Activated CD8-positive, alpha-beta T cell treated with anti-CD3 and anti-CD28 coated beads for 36 hours (primary cell): ENCODE measurements at regions not wholly inside any gene's neighbourhood (a gene's known extent, or its start where the extent isn't known, plus 50 kb on each side); places are given as distances from the start of the nearest gene placed in this dataset.

ENCODE experiments used
- ATAC-seq: fragments of 200-7000 bp; cut with Tn5 transposase; one replicate; pipeline ENCODE4 v1.10.0; 2021; ENCODE audit warnings: mild to moderate bottlenecking, moderate library complexity
- CTCF ChIA-PET: fragments of 350-600 bp; sonication (Branson Sonifier 250); formaldehyde crosslinking; loops from one replicate; lab custom pipeline; 2021; ENCODE audit warnings: antibody characterized with exemption; lab: Charles Lee
- POLR2A ChIA-PET: fragments of 350-600 bp; sonication (Branson Sonifier 250); formaldehyde crosslinking; loops from one replicate; lab custom pipeline; 2021; ENCODE audit warnings: antibody characterized with exemption; lab: Charles Lee
- DNase-seq: peaks from one replicate; pipeline ENCODE4 v3.0.0-alpha.2; 2020
- H3K27ac Mint-ChIP-seq: one replicate; pipeline ENCODE4 v1.8.0; 2021; ENCODE audit warnings: mild to moderate bottlenecking, mixed read lengths
- H3K27me3 Mint-ChIP-seq: one replicate; pipeline ENCODE4 v1.8.0; 2021; ENCODE audit warnings: mixed read lengths
- H3K36me3 Mint-ChIP-seq: one replicate; pipeline ENCODE4 v1.8.0; 2021; ENCODE audit warnings: low read depth, mixed read lengths
- H3K4me1 Mint-ChIP-seq: one replicate; pipeline ENCODE4 v1.8.0; 2021; ENCODE audit warnings: low read depth, mixed read lengths
- H3K4me3 Mint-ChIP-seq: one replicate; pipeline ENCODE4 v1.8.0; 2021; ENCODE audit warnings: mild to moderate bottlenecking, moderate library complexity, mixed read lengths
- H3K9me3 Mint-ChIP-seq: one replicate; pipeline ENCODE4 v1.8.0; 2021; ENCODE audit warnings: mixed read lengths
- intact Hi-C: fragments of 100-400 bp; cut with micrococcal nuclease; formaldehyde crosslinking; loops from one replicate; pipeline ENCODE4 v1.10.0; 2022
- TF ChIP-seq, protein P1 (sequence below): fragments of 200-600 bp; IDR thresholded peaks from one replicate; pipeline ENCODE4 v1.8.0; 2022; ENCODE audit warnings: antibody characterized with exemption, mild to moderate bottlenecking

DNA sequence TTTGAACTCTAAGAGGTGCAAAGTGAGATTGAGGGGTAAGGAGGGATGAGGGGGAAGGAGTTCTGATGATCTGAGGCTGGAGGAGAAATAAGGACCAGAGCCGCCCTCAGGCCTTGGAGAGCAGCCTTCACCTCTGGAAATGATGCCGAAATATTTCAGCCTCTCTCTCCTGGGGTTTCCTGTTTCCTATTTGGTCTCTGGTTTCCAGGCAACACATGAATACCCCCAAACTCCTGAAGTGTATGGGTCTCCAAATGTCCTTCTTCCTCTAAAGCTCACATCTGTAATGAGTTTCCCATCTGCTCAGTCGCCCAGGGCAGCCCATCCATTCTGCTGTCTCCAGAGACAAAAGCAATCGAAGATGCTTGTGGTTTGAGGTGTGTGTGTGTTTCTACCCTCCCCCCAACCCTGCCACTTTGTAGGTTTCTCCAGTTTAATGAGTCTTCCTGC lies 52.0 kb upstream of the FAM20B start:
- Mint-ChIP-seq H3K36me3 (peaks cover 4% of the 10 kb centered on the region), H3K9me3 (peaks cover 17% of the 10 kb centered on the region), H3K27me3 (peaks cover 5% of the 10 kb centered on the region), H3K4me3 (no peak overlapping the region), H3K4me1 (peaks cover 5% of the 10 kb centered on the region), H3K27ac (no peak overlapping the region)
- POLR2A ChIA-PET = no interaction called here
- TF ChIP-seq, protein P1, sequence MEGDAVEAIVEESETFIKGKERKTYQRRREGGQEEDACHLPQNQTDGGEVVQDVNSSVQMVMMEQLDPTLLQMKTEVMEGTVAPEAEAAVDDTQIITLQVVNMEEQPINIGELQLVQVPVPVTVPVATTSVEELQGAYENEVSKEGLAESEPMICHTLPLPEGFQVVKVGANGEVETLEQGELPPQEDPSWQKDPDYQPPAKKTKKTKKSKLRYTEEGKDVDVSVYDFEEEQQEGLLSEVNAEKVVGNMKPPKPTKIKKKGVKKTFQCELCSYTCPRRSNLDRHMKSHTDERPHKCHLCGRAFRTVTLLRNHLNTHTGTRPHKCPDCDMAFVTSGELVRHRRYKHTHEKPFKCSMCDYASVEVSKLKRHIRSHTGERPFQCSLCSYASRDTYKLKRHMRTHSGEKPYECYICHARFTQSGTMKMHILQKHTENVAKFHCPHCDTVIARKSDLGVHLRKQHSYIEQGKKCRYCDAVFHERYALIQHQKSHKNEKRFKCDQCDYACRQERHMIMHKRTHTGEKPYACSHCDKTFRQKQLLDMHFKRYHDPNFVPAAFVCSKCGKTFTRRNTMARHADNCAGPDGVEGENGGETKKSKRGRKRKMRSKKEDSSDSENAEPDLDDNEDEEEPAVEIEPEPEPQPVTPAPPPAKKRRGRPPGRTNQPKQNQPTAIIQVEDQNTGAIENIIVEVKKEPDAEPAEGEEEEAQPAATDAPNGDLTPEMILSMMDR = no peak
- ATAC-seq = peak; percentile 24
- CTCF ChIA-PET = no interaction called here
- intact Hi-C loops = no loop called here
- DNase-seq = no peak
